Liver (tissue), 3 donors: ENCODE measurements at regions not wholly inside any gene's neighbourhood (a gene's known extent, or its start where the extent isn't known, plus 50 kb on each side); places are given as distances from the start of the nearest gene placed in this dataset.
"Not testable (repeated sequence)": the region's sequence is repeated elsewhere in the genome, so short reads cannot be mapped to it uniquely, and the experiment has no call there.

ENCODE experiments used
- TF ChIP-seq, protein P1 (sequence below): fragments of 150-350 bp; IDR thresholded peaks from 2 replicates; pipeline ENCODE4 v1.5.1; 2017; ENCODE audit warnings: improper control_type of control experiment, low read depth, low read length; ENCODE audit not compliant: missing input control
- TF ChIP-seq, protein P2 (sequence below): IDR thresholded peaks from 2 replicates; pipeline ENCODE4 v1.6.1; 2016; ENCODE audit warnings: antibody characterized with exemption
- donor health status: healthy.
- donor health status: healthy.

DNA sequence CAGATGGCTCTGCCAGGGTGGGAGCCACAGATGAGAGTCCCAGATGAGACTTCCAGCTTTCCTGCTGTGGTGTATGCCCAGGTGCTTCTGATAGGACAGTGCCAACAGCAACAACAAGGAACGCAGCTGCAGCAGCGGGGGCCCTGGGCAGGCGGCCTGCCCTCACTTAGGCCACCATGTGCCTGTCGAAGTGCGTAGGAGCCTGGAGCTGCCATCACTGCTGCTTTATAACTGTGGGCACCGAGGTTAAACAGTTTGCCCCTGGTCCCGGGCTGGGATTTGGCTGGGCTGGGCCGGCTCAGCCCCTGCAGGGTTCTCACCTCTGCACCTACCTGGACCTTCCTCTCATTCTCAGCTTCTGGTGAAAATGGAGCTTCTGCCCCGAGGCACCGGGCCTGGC is 54.4 kb upstream of the LRPAP1 start:
- TF ChIP-seq, protein P1, sequence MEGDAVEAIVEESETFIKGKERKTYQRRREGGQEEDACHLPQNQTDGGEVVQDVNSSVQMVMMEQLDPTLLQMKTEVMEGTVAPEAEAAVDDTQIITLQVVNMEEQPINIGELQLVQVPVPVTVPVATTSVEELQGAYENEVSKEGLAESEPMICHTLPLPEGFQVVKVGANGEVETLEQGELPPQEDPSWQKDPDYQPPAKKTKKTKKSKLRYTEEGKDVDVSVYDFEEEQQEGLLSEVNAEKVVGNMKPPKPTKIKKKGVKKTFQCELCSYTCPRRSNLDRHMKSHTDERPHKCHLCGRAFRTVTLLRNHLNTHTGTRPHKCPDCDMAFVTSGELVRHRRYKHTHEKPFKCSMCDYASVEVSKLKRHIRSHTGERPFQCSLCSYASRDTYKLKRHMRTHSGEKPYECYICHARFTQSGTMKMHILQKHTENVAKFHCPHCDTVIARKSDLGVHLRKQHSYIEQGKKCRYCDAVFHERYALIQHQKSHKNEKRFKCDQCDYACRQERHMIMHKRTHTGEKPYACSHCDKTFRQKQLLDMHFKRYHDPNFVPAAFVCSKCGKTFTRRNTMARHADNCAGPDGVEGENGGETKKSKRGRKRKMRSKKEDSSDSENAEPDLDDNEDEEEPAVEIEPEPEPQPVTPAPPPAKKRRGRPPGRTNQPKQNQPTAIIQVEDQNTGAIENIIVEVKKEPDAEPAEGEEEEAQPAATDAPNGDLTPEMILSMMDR: not testable (repeated sequence)
- TF ChIP-seq, protein P2, sequence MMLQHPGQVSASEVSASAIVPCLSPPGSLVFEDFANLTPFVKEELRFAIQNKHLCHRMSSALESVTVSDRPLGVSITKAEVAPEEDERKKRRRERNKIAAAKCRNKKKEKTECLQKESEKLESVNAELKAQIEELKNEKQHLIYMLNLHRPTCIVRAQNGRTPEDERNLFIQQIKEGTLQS: not testable (repeated sequence)
